ENCODE measurements at regions not wholly inside any gene's neighbourhood (a gene's known extent, or its start where the extent isn't known, plus 50 kb on each side); places are given as distances from the start of the nearest gene placed in this dataset.
"Not testable (repeated sequence)": the region's sequence is repeated elsewhere in the genome, so short reads cannot be mapped to it uniquely, and the experiment has no call there.

- no peaks in the 10 kb centered on the region for H3K27me3 ChIP-seq (ENCODE audit: control insufficient read depth, insufficient read depth, low read length, poor library complexity, severe bottlenecking)
- WGBS, 2 experiments = 81 to 100% methylated on average over 1 to 2 of the region's 2 CpGs
- H3K4me1 ChIP-seq (ENCODE audit: control insufficient read depth, insufficient read depth, low read length) = no peaks in the 10 kb centered on the region
- no peaks in the 10 kb centered on the region for H3K9me3 ChIP-seq (ENCODE audit: control insufficient read depth, low read length)
- no peaks in the 10 kb centered on the region for H3K36me3 ChIP-seq (ENCODE audit: control insufficient read depth, insufficient read depth, low read length)
- no peak overlapping the region for H3K27ac ChIP-seq (ENCODE audit: insufficient read depth, low read depth, low read length, poor library complexity, severe bottlenecking)
- no peak overlapping the region for H3K4me3 ChIP-seq (ENCODE audit: insufficient read depth, low read depth, low read length)
Measured at GRCh38 chr13:86355301-86355700, 556.1 kb upstream of the SLITRK6 start.

- no peak overlapping the region for H3K4me3 ChIP-seq (ENCODE audit: insufficient read depth, low read depth, low read length)
- H3K27ac ChIP-seq (ENCODE audit: insufficient read depth, low read depth, low read length, poor library complexity, severe bottlenecking) = no peak overlapping the region
- H3K36me3 ChIP-seq (ENCODE audit: control insufficient read depth, insufficient read depth, low read length) = no peaks in the 10 kb centered on the region
- WGBS, 2 experiments = 100% methylated on average over 1 of the region's 1 CpG; no CpG with 5 or more reads in 1 of the 2 experiments
- no peaks in the 10 kb centered on the region for H3K9me3 ChIP-seq (ENCODE audit: control insufficient read depth, low read length)
- H3K27me3 ChIP-seq (ENCODE audit: control insufficient read depth, insufficient read depth, low read length, poor library complexity, severe bottlenecking) = no peaks in the 10 kb centered on the region
- H3K4me1 ChIP-seq (ENCODE audit: control insufficient read depth, insufficient read depth, low read length) = no peaks in the 10 kb centered on the region
Measured at GRCh38 chr13:86357106-86357505, 557.9 kb upstream of the SLITRK6 start.

GRCh38 chr13:86363749-86364148, 564.5 kb upstream of the SLITRK6 start:
- not testable (repeated sequence) for H3K27me3 ChIP-seq (ENCODE audit: control insufficient read depth, insufficient read depth, low read length, poor library complexity, severe bottlenecking); H3K9me3 ChIP-seq (ENCODE audit: control insufficient read depth, low read length); H3K27ac ChIP-seq (ENCODE audit: insufficient read depth, low read depth, low read length, poor library complexity, severe bottlenecking); H3K4me1 ChIP-seq (ENCODE audit: control insufficient read depth, insufficient read depth, low read length); H3K4me3 ChIP-seq (ENCODE audit: insufficient read depth, low read depth, low read length); H3K36me3 ChIP-seq (ENCODE audit: control insufficient read depth, insufficient read depth, low read length)
- 92 to 96% methylated on average over 3 to 5 of the region's 5 CpGs for WGBS, 2 experiments

GRCh38 chr13:86368924-86369323, 569.7 kb upstream of the SLITRK6 start:
- 94 to 97% methylated on average over 12 of the region's 12 CpGs for WGBS, 2 experiments
- Histone ChIP-seq H3K27ac (ENCODE audit: insufficient read depth, low read depth, low read length, poor library complexity, severe bottlenecking) (no peak overlapping the region), H3K36me3 (ENCODE audit: control insufficient read depth, insufficient read depth, low read length) (no peaks in the 10 kb centered on the region), H3K4me1 (ENCODE audit: control insufficient read depth, insufficient read depth, low read length) (no peaks in the 10 kb centered on the region), H3K9me3 (ENCODE audit: control insufficient read depth, low read length) (no peaks in the 10 kb centered on the region), H3K27me3 (ENCODE audit: control insufficient read depth, insufficient read depth, low read length, poor library complexity, severe bottlenecking) (no peaks in the 10 kb centered on the region), H3K4me3 (ENCODE audit: insufficient read depth, low read depth, low read length) (no peak overlapping the region)

- Histone ChIP-seq H3K36me3 (ENCODE audit: control insufficient read depth, insufficient read depth, low read length) (no peaks in the 10 kb centered on the region), H3K4me3 (ENCODE audit: insufficient read depth, low read depth, low read length) (no peak overlapping the region), H3K27me3 (ENCODE audit: control insufficient read depth, insufficient read depth, low read length, poor library complexity, severe bottlenecking) (no peaks in the 10 kb centered on the region), H3K9me3 (ENCODE audit: control insufficient read depth, low read length) (no peaks in the 10 kb centered on the region), H3K27ac (ENCODE audit: insufficient read depth, low read depth, low read length, poor library complexity, severe bottlenecking) (no peak overlapping the region), H3K4me1 (ENCODE audit: control insufficient read depth, insufficient read depth, low read length) (no peaks in the 10 kb centered on the region)
- WGBS, 2 experiments = 100% methylated on average over 2 of the region's 2 CpGs
Measured at GRCh38 chr13:86377451-86377850, 578.2 kb upstream of the SLITRK6 start.

- Histone ChIP-seq H3K9me3 (ENCODE audit: control insufficient read depth, low read length) (no peaks in the 10 kb centered on the region), H3K4me1 (ENCODE audit: control insufficient read depth, insufficient read depth, low read length) (no peaks in the 10 kb centered on the region), H3K4me3 (ENCODE audit: insufficient read depth, low read depth, low read length) (no peak overlapping the region), H3K27me3 (ENCODE audit: control insufficient read depth, insufficient read depth, low read length, poor library complexity, severe bottlenecking) (no peaks in the 10 kb centered on the region), H3K36me3 (ENCODE audit: control insufficient read depth, insufficient read depth, low read length) (no peaks in the 10 kb centered on the region), H3K27ac (ENCODE audit: insufficient read depth, low read depth, low read length, poor library complexity, severe bottlenecking) (no peak overlapping the region)
- 97 to 98% methylated on average over 1 of the region's 2 CpGs for WGBS, 2 experiments
Measured at GRCh38 chr13:86378628-86379027, 579.4 kb upstream of the SLITRK6 start.

GRCh38 chr13:86383151-86383550, 583.9 kb upstream of the SLITRK6 start:
- Histone ChIP-seq H3K4me1 (ENCODE audit: control insufficient read depth, insufficient read depth, low read length) (no peaks in the 10 kb centered on the region), H3K27me3 (ENCODE audit: control insufficient read depth, insufficient read depth, low read length, poor library complexity, severe bottlenecking) (no peaks in the 10 kb centered on the region), H3K36me3 (ENCODE audit: control insufficient read depth, insufficient read depth, low read length) (no peaks in the 10 kb centered on the region), H3K9me3 (ENCODE audit: control insufficient read depth, low read length) (no peaks in the 10 kb centered on the region), H3K4me3 (ENCODE audit: insufficient read depth, low read depth, low read length) (no peak overlapping the region), H3K27ac (ENCODE audit: insufficient read depth, low read depth, low read length, poor library complexity, severe bottlenecking) (no peak overlapping the region)
- WGBS, 2 experiments = 92 to 93% methylated on average over 4 of the region's 4 CpGs

GRCh38 chr13:86383561-86383960, 584.3 kb upstream of the SLITRK6 start:
- H3K27ac ChIP-seq (ENCODE audit: insufficient read depth, low read depth, low read length, poor library complexity, severe bottlenecking) = no peak overlapping the region
- no peaks in the 10 kb centered on the region for H3K36me3 ChIP-seq (ENCODE audit: control insufficient read depth, insufficient read depth, low read length)

GRCh38 chr13:86397635-86398034, 598.4 kb upstream of the SLITRK6 start:
- WGBS, 2 experiments = no CpG with 5 or more reads among the region's 1 CpG
- Histone ChIP-seq H3K9me3 (ENCODE audit: control insufficient read depth, low read length) (no peaks in the 10 kb centered on the region), H3K27ac (ENCODE audit: insufficient read depth, low read depth, low read length, poor library complexity, severe bottlenecking) (no peak overlapping the region), H3K27me3 (ENCODE audit: control insufficient read depth, insufficient read depth, low read length, poor library complexity, severe bottlenecking) (no peaks in the 10 kb centered on the region), H3K4me3 (ENCODE audit: insufficient read depth, low read depth, low read length) (no peak overlapping the region), H3K36me3 (ENCODE audit: control insufficient read depth, insufficient read depth, low read length) (no peaks in the 10 kb centered on the region), H3K4me1 (ENCODE audit: control insufficient read depth, insufficient read depth, low read length) (no peaks in the 10 kb centered on the region)

More at GRCh38 chr13:86383561-86383960, 584.3 kb upstream of the SLITRK6 start:
- H3K9me3 ChIP-seq (ENCODE audit: control insufficient read depth, low read length) = no peaks in the 10 kb centered on the region
- H3K4me1 ChIP-seq (ENCODE audit: control insufficient read depth, insufficient read depth, low read length) = no peaks in the 10 kb centered on the region
- no peaks in the 10 kb centered on the region for H3K27me3 ChIP-seq (ENCODE audit: control insufficient read depth, insufficient read depth, low read length, poor library complexity, severe bottlenecking)
- WGBS, 2 experiments = 83% methylated on average over 1 of the region's 2 CpGs; no CpG with 5 or more reads in 1 of the 2 experiments
- no peak overlapping the region for H3K4me3 ChIP-seq (ENCODE audit: insufficient read depth, low read depth, low read length)

GRCh38 chr13:86399572-86399971, 600.4 kb upstream of the SLITRK6 start:
- Histone ChIP-seq H3K27ac (ENCODE audit: insufficient read depth, low read depth, low read length, poor library complexity, severe bottlenecking) (no peak overlapping the region), H3K9me3 (ENCODE audit: control insufficient read depth, low read length) (no peaks in the 10 kb centered on the region), H3K4me3 (ENCODE audit: insufficient read depth, low read depth, low read length) (no peak overlapping the region), H3K4me1 (ENCODE audit: control insufficient read depth, insufficient read depth, low read length) (no peaks in the 10 kb centered on the region), H3K36me3 (ENCODE audit: control insufficient read depth, insufficient read depth, low read length) (no peaks in the 10 kb centered on the region), H3K27me3 (ENCODE audit: control insufficient read depth, insufficient read depth, low read length, poor library complexity, severe bottlenecking) (no peaks in the 10 kb centered on the region)

- H3K9me3 ChIP-seq (ENCODE audit: control insufficient read depth, low read length) = no peaks in the 10 kb centered on the region
- no peak overlapping the region for H3K4me3 ChIP-seq (ENCODE audit: insufficient read depth, low read depth, low read length)
- H3K27me3 ChIP-seq (ENCODE audit: control insufficient read depth, insufficient read depth, low read length, poor library complexity, severe bottlenecking) = no peaks in the 10 kb centered on the region
- H3K36me3 ChIP-seq (ENCODE audit: control insufficient read depth, insufficient read depth, low read length) = no peaks in the 10 kb centered on the region
- no peaks in the 10 kb centered on the region for H3K4me1 ChIP-seq (ENCODE audit: control insufficient read depth, insufficient read depth, low read length)
- H3K27ac ChIP-seq (ENCODE audit: insufficient read depth, low read depth, low read length, poor library complexity, severe bottlenecking) = no peak overlapping the region
- 78 to 83% methylated on average over 2 of the region's 3 CpGs for WGBS, 2 experiments
Measured at GRCh38 chr13:86402500-86402899, 603.3 kb upstream of the SLITRK6 start.

Data from ectodermal cell (in vitro differentiated cells).